A673 (cell line): ENCODE measurements at regions not wholly inside any gene's neighbourhood (a gene's known extent, or its start where the extent isn't known, plus 50 kb on each side); places are given as distances from the start of the nearest gene placed in this dataset.
A peak's percentile ranks its signal among the peaks of the same experiment; 100 is the strongest.

Experiments
- BruUV-seq: library from RNA; stranded (reverse); fragments of 400-500 nt; replicated peaks from 2 replicates; lab custom pipeline; 2021; lab: Mats Ljungman, UMichigan
- CTCF ChIA-PET: fragments of 300-600 bp; sonication (Branson Sonifier 250); formaldehyde crosslinking; loops from one replicate; lab custom pipeline; 2022; ENCODE audit warnings: antibody characterized with exemption; lab: Charles Lee
- POLR2A ChIA-PET: fragments of 300-600 bp; sonication (Branson Sonifier 250); formaldehyde crosslinking; loops from one replicate; lab custom pipeline; 2022; ENCODE audit warnings: antibody characterized with exemption; ENCODE audit not compliant: low non-redundant PET; lab: Charles Lee
- DNase-seq: peaks from one replicate; pipeline ENCODE4 v3.0.0-alpha.2; 2015; ENCODE audit warnings: low spot score
- H3K27ac ChIP-seq: fragments of 200-600 bp; sonication (generic); 2 replicates; pipeline ENCODE4 v1.5.1; 2016; ENCODE audit warnings: mixed run types, low read depth, mild to moderate bottlenecking, mixed read lengths, antibody characterized with exemption, low read length; ENCODE audit not compliant: poor library complexity, severe bottlenecking
- H3K27me3 ChIP-seq: fragments of 200-600 bp; sonication (generic); replicated peaks from 2 replicates; pipeline ENCODE4 v1.6.1; 2017; ENCODE audit warnings: mixed run types, low read depth, mild to moderate bottlenecking, mixed read lengths, antibody characterized with exemption, low read length; ENCODE audit not compliant: insufficient read depth, poor library complexity
- H3K36me3 ChIP-seq: fragments of 200-600 bp; sonication (generic); 2 replicates; pipeline ENCODE4 v1.6.1; 2016; ENCODE audit warnings: mixed run types, mild to moderate bottlenecking, mixed read lengths, antibody characterized with exemption, low read length; ENCODE audit not compliant: insufficient read depth, poor library complexity, severe bottlenecking
- H3K4me1 ChIP-seq: fragments of 200-600 bp; sonication (generic); 2 replicates; pipeline ENCODE4 v1.6.1; 2017; ENCODE audit warnings: mixed run types, mild to moderate bottlenecking, mixed read lengths, antibody characterized with exemption, low read length; ENCODE audit not compliant: insufficient read depth, poor library complexity, severe bottlenecking
- H3K4me3 ChIP-seq: fragments of 200-600 bp; sonication (generic); 2 replicates; pipeline ENCODE4 v1.5.1; 2016; ENCODE audit warnings: low read depth, mixed run types, mild to moderate bottlenecking, mixed read lengths, low read length; ENCODE audit not compliant: poor library complexity, severe bottlenecking
- H3K9me3 ChIP-seq: fragments of 200-600 bp; sonication (generic); 2 replicates; pipeline ENCODE4 v1.6.1; 2016; ENCODE audit warnings: mixed run types, low read depth, mild to moderate bottlenecking, mixed read lengths, antibody characterized with exemption, low read length; ENCODE audit not compliant: poor library complexity, severe bottlenecking
- EZH2 ChIP-seq: fragments of 200-600 bp; sonication (generic); IDR thresholded peaks from 2 replicates; pipeline ENCODE4 v1.6.1; 2017; ENCODE audit warnings: borderline replicate concordance, low read depth, mild to moderate bottlenecking, mixed read lengths, antibody characterized with exemption, low read length; ENCODE audit not compliant: poor library complexity, severe bottlenecking
- intact Hi-C: fragments of 100-400 bp; cut with micrococcal nuclease; formaldehyde crosslinking; loops from one replicate; pipeline ENCODE4 v1.10.0; 2022; ENCODE audit not compliant: unreplicated experiment
- TF ChIP-seq, protein P1 (sequence below): fragments of 300-800, 200-600 bp; sonication (generic); conservative IDR thresholded peaks from 2 replicates; pipeline ENCODE4 v1.5.1; 2017; ENCODE audit warnings: low read depth, mild to moderate bottlenecking, antibody characterized with exemption, low read length, moderate library complexity, mixed read lengths

GRCh38 chr7:97798046-97799019, 66.4 kb downstream of the TAC1 start:
- Histone ChIP-seq H3K36me3 (no peaks in the 10 kb centered on the region), H3K9me3 (no peaks in the 10 kb centered on the region), H3K4me3 (no peak overlapping the region), H3K4me1 (no peaks in the 10 kb centered on the region), H3K27ac (no peak overlapping the region), H3K27me3 (peaks cover 16% of the 10 kb centered on the region)
- BruUV-seq: no TSS peak
- no peak for TF ChIP-seq EZH2
- TF ChIP-seq, protein P1, sequence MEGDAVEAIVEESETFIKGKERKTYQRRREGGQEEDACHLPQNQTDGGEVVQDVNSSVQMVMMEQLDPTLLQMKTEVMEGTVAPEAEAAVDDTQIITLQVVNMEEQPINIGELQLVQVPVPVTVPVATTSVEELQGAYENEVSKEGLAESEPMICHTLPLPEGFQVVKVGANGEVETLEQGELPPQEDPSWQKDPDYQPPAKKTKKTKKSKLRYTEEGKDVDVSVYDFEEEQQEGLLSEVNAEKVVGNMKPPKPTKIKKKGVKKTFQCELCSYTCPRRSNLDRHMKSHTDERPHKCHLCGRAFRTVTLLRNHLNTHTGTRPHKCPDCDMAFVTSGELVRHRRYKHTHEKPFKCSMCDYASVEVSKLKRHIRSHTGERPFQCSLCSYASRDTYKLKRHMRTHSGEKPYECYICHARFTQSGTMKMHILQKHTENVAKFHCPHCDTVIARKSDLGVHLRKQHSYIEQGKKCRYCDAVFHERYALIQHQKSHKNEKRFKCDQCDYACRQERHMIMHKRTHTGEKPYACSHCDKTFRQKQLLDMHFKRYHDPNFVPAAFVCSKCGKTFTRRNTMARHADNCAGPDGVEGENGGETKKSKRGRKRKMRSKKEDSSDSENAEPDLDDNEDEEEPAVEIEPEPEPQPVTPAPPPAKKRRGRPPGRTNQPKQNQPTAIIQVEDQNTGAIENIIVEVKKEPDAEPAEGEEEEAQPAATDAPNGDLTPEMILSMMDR: no peak
- POLR2A ChIA-PET: no interaction called here
- no peak for DNase-seq
- CTCF ChIA-PET: no interaction called here
- intact Hi-C loops: no loop called here

- TF ChIP-seq, protein P1: no peak
- TF ChIP-seq EZH2: no peak
- ChIA-PET POLR2A (no interaction called here), CTCF (no interaction called here)
Measured at GRCh38 chr7:97801108-97801507, 69.2 kb downstream of the TAC1 start.

More at GRCh38 chr7:97801108-97801507, 69.2 kb downstream of the TAC1 start:
- Histone ChIP-seq H3K4me1 (no peaks in the 10 kb centered on the region), H3K36me3 (no peaks in the 10 kb centered on the region), H3K27ac (no peak overlapping the region), H3K4me3 (no peak overlapping the region), H3K27me3 (peaks cover 9% of the 10 kb centered on the region), H3K9me3 (no peaks in the 10 kb centered on the region)
- intact Hi-C loops: no loop called here
- BruUV-seq: no TSS peak
- DNase-seq: peak; percentile 4
